Osteoblast (primary cell): ENCODE measurements at regions not wholly inside any gene's neighbourhood (a gene's known extent, or its start where the extent isn't known, plus 50 kb on each side); places are given as distances from the start of the nearest gene placed in this dataset.
A peak's percentile ranks its signal among the peaks of the same experiment; 100 is the strongest.

Experiments used
- DNase-seq: peaks from one replicate; pipeline ENCODE4 v3.0.0; 2011; ENCODE audit warnings: low spot score, mixed read lengths; ENCODE audit not compliant: insufficient read length; ENCODE audit errors: missing footprints
- H2AFZ ChIP-seq: 2 replicates; pipeline ENCODE4 v1.6.0; 2011; ENCODE audit warnings: mild to moderate bottlenecking, low read length
- H3K27ac ChIP-seq: 2 replicates; pipeline ENCODE4 v1.5.1; 2011; ENCODE audit warnings: mild to moderate bottlenecking, low read depth, low read length, moderate library complexity
- H3K27me3 ChIP-seq: 2 replicates; pipeline ENCODE4 v1.6.0; 2012; ENCODE audit warnings: mild to moderate bottlenecking, control low read depth, inconsistent platforms, low read length, moderate library complexity; ENCODE audit not compliant: insufficient read depth
- H3K36me3 ChIP-seq: 2 replicates; pipeline ENCODE4 v1.5.1; 2011; ENCODE audit warnings: mild to moderate bottlenecking, low read length, control low read depth, moderate library complexity; ENCODE audit not compliant: insufficient read depth
- H3K4me1 ChIP-seq: 2 replicates; pipeline ENCODE4 v1.5.1; 2011; ENCODE audit warnings: mild to moderate bottlenecking, low read length, control low read depth, moderate library complexity; ENCODE audit not compliant: insufficient read depth
- H3K4me2 ChIP-seq: 2 replicates; pipeline ENCODE4 v1.6.0; 2011; ENCODE audit warnings: mild to moderate bottlenecking, low read length; ENCODE audit not compliant: insufficient read depth
- H3K4me3 ChIP-seq: fragments of 200-600 bp; sonication (generic); 3 replicates; pipeline ENCODE4 v1.5.1; 2012; ENCODE audit warnings: mild to moderate bottlenecking, low read length, inconsistent platforms; ENCODE audit not compliant: insufficient read depth
- H3K79me2 ChIP-seq: 2 replicates; pipeline ENCODE4 v1.6.0; 2012; ENCODE audit warnings: mild to moderate bottlenecking, low read length, control low read depth, inconsistent platforms; ENCODE audit not compliant: insufficient read depth
- H3K9me3 ChIP-seq: 2 replicates; pipeline ENCODE4 v1.5.1; 2011; ENCODE audit warnings: low read depth, low read length, control low read depth
- H4K20me1 ChIP-seq: 2 replicates; pipeline ENCODE4 v1.6.0; 2012; ENCODE audit warnings: mild to moderate bottlenecking, low read length, control low read depth; ENCODE audit not compliant: insufficient read depth
- CTCF ChIP-seq: IDR thresholded peaks from 2 replicates; pipeline ENCODE4 v1.5.1; 2011; ENCODE audit warnings: mild to moderate bottlenecking, low read depth, low read length, moderate library complexity; ENCODE audit errors: extremely low read depth

- no peaks in the 10 kb centered on the region for H3K79me2 ChIP-seq
- no peaks in the 10 kb centered on the region for H3K9me3 ChIP-seq
- no peaks in the 10 kb centered on the region for H3K36me3 ChIP-seq
- H4K20me1 ChIP-seq, result no peaks in the 10 kb centered on the region
- no peaks in the 10 kb centered on the region for H3K27me3 ChIP-seq
- H3K4me2 ChIP-seq, result no peak overlapping the region
- no peak overlapping the region for H2AFZ ChIP-seq
- no peak overlapping the region for H3K27ac ChIP-seq
- H3K4me1 ChIP-seq, result no peaks in the 10 kb centered on the region
- peak; percentile 29 for DNase-seq
- H3K4me3 ChIP-seq, result no peak overlapping the region
- TF ChIP-seq CTCF, result no peak
Measured at GRCh38 chr17:73754886-73755400, 110.7 kb upstream of the SDK2 start.

GRCh38 chr17:73757420-73757819 is 113.2 kb upstream of the SDK2 start:
- Histone ChIP-seq H4K20me1 (no peaks in the 10 kb centered on the region), H3K27ac (no peak overlapping the region), H3K36me3 (no peaks in the 10 kb centered on the region), H3K9me3 (no peaks in the 10 kb centered on the region), H3K27me3 (no peaks in the 10 kb centered on the region), H3K4me2 (no peak overlapping the region), H3K4me1 (no peaks in the 10 kb centered on the region), H2AFZ (no peak overlapping the region), H3K79me2 (no peaks in the 10 kb centered on the region), H3K4me3 (no peak overlapping the region)
- peak; percentile 62 for DNase-seq
- no peak for TF ChIP-seq CTCF

- Histone ChIP-seq H3K4me2 (no peak overlapping the region), H3K27me3 (no peaks in the 10 kb centered on the region), H3K36me3 (no peaks in the 10 kb centered on the region), H3K4me3 (no peak overlapping the region), H2AFZ (no peak overlapping the region), H3K4me1 (no peaks in the 10 kb centered on the region), H3K27ac (no peak overlapping the region), H3K79me2 (no peaks in the 10 kb centered on the region), H3K9me3 (no peaks in the 10 kb centered on the region), H4K20me1 (no peaks in the 10 kb centered on the region)
- DNase-seq, result peak; percentile 55
- TF ChIP-seq CTCF, result no peak
Measured at GRCh38 chr17:73758245-73758644, 114.0 kb upstream of the SDK2 start.

- peak; percentile 64 for DNase-seq
- H4K20me1 ChIP-seq, result no peaks in the 10 kb centered on the region
- H3K27me3 ChIP-seq, result no peaks in the 10 kb centered on the region
- H3K9me3 ChIP-seq, result no peaks in the 10 kb centered on the region
- H3K4me2 ChIP-seq, result no peak overlapping the region
- no peak overlapping the region for H2AFZ ChIP-seq
- H3K4me3 ChIP-seq, result no peak overlapping the region
- no peaks in the 10 kb centered on the region for H3K4me1 ChIP-seq
- TF ChIP-seq CTCF, result no peak
- no peak overlapping the region for H3K27ac ChIP-seq
- H3K79me2 ChIP-seq, result no peaks in the 10 kb centered on the region
- H3K36me3 ChIP-seq, result no peaks in the 10 kb centered on the region
Measured at GRCh38 chr17:73759324-73759723, 115.1 kb upstream of the SDK2 start.
